ENCODE measurements at regions not wholly inside any gene's neighbourhood (a gene's known extent, or its start where the extent isn't known, plus 50 kb on each side); places are given as distances from the start of the nearest gene placed in this dataset.

DNA sequence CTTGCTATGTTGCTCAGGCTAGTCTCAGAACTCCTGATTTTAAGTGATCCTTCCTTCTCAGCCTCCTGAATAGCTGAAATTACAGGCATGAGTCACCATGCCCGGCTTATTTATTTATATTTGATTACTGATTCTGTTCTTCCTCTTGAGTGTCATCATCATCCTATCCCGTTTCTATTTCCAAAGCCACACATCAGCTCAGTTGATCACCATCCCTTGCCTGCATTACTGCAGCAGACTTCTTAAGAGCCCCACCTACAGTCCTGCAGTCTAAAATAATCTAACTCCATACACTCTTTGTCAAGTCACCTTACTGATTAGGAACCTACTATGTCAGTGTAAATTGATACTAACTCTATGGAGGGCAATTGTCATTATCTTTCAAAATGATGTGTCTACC is 138.9 kb upstream of the RAI14 start:
- CTCF ChIA-PET, result no interaction called here

DNA sequence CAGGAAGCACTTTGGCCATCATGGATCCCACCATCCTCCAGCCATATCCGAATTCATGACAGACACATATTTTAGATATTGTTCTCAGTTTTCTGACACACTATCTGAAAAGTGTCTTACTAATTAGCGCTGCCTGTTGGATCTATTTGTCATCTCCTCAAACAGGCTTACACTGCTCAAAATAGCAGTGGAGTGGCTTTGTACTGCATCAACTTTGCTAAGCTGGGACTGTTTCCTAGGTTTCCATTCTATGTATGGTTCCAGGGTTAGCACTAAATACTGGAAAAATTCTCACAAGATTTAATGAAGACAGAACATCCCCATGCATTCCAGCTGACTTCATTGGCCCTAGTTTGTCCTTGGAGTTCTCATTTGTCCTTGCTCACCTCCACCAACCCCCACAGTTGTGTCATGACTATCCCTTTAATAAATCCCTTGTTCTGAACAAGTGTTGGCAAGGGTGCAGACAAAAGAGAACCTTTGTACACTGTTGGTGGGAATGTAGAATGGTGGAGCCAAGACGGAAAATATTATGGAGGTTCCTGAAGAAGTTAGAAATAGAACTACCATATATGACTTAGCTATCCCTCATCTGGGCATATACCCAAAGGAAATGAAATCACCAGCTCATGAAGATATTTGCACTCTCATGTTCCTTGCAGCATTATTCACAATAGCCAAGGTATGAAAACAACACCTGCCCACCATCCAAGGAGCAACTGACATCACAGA is 136.5 kb upstream of the RAI14 start:
- POLR2A ChIA-PET, result no interaction called here
- CTCF ChIA-PET, result no interaction called here

More for the DNA sequence above, 138.9 kb upstream of the RAI14 start:
- POLR2A ChIA-PET, result no interaction called here

DNA sequence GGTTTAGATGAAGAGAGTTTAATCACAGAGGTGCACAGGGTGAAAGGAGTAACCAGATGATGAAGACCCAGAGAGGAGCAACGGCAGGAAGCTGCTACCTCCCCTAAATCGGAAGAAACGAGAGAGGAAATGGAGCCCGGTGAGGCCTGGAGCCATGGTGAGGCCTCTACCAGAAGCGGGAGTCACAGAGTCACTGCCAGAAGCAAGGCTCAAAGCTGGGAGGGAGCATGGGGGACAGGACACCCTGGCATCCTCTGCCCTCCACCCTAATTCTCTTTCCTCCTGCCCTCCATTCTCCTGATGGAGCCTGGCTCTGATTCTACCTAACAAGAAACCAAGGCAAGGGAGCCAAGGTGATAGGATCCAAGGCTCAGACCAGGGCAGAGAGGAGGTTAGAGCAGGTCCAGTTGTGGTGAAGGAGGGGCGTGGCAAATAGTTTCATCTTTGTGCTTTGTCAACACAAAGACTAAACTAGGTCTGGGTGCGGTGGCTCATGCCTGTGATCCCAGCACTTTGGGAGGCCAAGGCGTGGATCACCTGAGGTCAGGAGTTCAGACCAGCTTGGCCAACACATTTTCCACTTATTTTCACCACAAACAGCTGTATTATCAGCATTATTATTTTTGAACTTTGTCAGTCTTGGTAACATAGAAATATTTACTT is 134.4 kb upstream of the RAI14 start:
- CTCF ChIA-PET, result no interaction called here
- POLR2A ChIA-PET, result no interaction called here

DNA sequence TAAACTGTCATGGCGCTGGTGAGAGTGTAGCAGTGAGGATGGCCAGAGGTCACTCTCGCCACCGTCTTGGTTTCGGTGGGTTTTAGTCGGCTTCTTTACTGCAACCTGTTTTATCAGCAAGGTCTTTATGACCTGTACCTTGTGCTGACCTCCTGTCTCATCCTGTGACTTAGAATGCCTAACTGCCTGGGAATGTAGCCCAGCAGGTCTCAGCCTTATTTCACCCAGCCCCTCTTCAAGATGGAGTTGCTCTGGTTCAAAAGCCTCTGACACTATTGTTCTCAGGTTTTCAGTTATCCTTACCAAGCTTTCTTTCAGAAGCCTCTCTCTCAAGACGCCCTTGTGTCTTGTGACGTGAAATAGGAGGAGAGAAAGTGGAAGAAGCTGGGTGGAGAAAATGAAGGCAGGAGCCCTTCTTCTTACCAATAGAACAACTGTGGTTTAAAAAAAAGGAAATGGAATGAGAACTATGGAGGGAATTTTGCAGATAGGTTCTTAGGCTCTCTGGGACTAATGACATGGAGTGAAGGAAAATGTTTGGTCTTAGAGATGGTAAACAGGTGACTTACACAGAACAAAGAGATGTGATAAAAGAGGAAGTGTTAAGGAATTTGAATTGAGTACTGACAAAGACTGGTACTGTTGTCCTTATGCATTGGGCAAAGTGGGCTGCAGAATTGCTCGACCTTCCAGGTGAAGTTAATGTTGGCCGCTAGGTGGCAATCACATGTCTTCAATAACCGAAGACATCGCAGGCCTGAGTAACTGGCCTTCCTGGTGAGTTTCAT is 133.3 kb upstream of the RAI14 start:
- ChIA-PET CTCF (interaction anchor here (0.7 to 2.5 kb wide), 3 partner anchors 36 to 380 kb away, joined by 3 to 7 read pairs (median 4); no protein-coding TSS in a partner anchor), POLR2A (no interaction called here)

DNA sequence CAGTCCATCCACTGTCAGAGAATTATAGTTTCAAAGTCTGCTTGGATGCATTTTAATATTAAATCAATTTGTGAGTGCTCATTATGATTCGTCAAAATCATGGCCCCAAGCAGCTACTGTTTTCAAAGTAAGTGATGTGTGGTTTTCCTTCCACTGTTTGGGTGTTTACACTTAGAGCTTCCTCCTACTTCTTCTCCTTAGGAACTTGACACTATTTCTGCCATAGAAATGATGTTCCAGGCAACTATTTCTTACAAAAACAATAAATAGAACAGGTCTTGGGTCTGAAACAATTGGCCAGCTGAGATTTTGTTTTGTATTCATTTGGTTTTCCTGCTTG is 132.8 kb upstream of the RAI14 start:
- POLR2A ChIA-PET, result no interaction called here
- CTCF ChIA-PET, result interaction anchor here (0.7 to 2.5 kb wide), 5 partner anchors 10 to 380 kb away, joined by 3 to 7 read pairs (median 3); no protein-coding TSS in a partner anchor

DNA sequence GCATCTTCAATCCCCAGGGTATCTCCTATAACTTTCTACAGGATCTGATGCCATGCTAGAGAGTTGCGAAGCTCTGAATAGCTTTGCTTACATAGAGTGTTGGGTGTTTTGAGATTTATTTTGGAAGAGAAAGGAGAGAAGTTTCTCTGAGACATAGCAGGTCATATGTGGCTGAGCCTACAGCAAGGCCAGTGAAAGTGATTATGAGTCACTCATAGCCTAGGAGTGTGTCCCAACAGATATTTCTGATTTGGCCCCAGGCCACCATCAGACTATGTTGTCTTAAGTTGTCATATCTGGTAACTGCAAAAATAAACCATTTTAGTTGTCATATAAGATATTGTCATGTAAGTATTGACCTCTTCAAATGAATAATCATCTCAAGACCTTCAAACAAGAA is 132.0 kb upstream of the RAI14 start:
- CTCF ChIA-PET, result interaction anchor here (0.7 to 2.5 kb wide), 4 partner anchors 9 to 374 kb away, joined by 3 to 7 read pairs (median 3); no protein-coding TSS in a partner anchor
- POLR2A ChIA-PET, result no interaction called here

DNA sequence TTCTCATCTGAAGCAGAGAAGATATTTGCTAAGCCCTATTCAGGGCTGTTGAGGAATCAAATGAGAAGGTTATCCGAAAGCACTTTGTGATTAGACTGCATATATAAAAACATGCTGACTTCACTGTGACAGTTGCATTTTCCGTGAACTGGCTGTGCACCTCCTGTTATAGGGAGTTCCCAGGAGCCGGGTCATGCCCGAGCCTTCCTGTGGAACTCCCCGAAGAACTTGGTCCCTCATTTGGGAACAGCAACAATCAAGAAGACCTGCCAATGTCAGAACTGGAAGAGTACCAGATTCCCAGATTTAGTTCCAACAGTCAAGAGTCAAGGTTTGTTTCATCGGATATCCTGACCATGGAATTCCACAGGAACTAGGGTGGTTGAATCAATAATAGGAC is 130.4 kb upstream of the RAI14 start:
- POLR2A ChIA-PET, result no interaction called here
- CTCF ChIA-PET, result interaction anchor here (2.5 kb wide), 1 partner anchor 39 kb away, joined by 7 read pairs; no protein-coding TSS in a partner anchor

DNA sequence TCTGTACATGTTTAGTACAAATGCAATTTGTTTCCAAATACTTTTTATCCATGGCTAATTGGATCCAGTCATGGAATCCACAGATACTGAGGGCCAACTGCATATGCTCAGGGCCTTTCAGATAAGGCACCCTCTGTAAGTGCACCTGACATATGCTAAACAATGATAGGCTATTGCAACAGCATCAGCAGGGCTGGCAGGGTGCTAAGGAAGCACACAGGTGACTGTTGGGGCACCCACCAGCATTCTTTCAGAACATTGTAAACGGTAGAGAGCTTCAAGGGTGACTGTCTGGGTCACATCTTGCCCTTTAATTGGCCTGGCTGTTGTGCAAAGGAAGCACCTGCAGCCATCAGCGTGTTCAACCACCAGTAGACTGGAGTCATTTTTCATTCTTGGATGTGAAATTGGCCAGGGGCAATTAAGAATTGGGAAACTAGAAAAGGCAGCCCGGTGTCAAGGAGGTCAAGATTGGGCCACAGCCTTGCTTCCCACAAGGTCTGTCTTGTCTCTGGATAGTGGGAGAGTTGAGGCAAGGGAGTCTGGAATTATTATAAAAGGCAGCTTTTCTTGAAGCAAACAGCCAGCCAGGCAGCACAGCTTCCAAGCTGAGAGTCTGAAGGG is 129.3 kb upstream of the RAI14 start:
- CTCF ChIA-PET, result no interaction called here
- POLR2A ChIA-PET, result no interaction called here

DNA sequence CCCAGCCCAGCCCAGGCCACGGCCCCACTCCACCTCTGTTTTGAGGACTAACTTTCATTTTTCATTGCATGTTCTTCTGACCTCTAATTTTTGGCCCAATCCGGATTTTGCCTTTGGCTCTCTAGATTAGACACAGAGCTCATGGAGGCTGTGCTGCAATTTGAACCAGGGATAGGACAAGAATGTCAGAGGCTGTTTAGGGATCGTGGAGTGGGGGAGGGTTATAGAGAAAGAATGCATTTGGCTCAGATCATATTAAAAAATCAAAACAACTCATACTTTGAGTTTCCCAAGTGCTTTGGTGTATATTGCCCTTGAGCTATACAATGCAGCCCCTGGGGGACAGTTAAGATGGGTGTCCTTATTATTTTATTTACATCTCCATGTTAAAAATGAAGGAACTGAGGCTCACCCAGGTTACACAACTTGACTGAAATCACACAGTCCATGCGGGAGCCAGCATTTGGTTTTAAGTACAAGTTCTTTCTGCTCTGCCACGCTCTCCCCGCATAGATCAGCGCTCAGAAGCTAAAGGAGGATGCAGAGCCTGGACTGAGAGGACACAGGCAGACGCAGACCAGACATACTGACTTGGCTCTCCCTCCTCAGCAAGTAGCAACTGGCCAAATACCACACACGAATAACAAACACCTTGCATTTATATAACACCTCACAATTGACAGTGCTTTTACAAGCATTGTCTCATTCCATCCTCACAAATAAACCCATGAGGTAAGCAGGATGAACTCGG is 126.4 kb upstream of the RAI14 start:
- POLR2A ChIA-PET, result no interaction called here
- CTCF ChIA-PET, result no interaction called here

DNA sequence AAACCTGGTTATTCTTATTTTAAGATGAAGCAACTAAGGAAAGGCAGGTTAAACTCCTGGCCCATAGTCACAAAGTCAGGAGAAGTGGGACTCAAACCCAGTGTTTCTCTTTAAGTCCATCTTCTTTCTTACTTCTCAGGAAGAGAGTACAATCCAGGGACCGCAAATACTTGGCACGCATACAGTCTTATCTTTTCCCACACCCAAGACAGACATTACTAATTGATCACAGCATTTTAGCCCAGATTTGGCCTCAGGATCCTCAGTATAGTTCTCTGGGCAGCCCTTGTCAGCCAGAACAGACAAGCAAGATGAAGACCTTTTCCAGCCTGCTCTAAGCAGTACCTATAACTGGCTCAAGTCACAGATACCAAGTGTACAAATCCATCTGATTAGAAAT is 125.5 kb upstream of the RAI14 start:
- POLR2A ChIA-PET, result no interaction called here
- CTCF ChIA-PET, result no interaction called here

DNA sequence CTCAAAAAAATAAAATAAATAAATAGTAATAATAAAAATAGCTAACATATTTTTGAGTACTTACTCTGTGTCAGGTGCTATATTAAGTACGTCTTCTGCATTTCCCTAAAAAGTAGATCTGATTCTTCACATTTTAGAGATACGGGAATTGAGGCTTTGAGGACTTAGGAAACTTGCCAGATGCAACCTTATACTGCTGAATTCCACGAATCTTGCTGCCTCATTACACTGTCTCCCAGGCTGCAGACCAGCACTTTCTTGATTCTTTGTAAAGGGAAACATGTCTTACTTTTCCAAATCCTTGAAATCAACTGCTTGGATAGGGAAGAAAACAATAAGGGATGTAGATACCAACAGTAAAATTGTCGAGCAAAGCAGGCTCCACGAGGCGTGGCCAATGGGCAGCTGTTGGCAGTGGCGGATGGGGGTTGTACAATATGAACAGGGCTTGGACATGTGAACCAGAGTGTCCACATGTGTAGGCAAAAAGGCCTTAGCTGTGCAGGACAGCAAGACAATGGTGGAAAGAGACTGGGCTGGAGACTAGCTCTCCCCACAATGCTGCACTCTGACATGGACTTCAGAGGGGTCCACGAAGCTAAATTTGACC is 124.3 kb upstream of the RAI14 start:
- POLR2A ChIA-PET, result no interaction called here
- CTCF ChIA-PET, result no interaction called here

DNA sequence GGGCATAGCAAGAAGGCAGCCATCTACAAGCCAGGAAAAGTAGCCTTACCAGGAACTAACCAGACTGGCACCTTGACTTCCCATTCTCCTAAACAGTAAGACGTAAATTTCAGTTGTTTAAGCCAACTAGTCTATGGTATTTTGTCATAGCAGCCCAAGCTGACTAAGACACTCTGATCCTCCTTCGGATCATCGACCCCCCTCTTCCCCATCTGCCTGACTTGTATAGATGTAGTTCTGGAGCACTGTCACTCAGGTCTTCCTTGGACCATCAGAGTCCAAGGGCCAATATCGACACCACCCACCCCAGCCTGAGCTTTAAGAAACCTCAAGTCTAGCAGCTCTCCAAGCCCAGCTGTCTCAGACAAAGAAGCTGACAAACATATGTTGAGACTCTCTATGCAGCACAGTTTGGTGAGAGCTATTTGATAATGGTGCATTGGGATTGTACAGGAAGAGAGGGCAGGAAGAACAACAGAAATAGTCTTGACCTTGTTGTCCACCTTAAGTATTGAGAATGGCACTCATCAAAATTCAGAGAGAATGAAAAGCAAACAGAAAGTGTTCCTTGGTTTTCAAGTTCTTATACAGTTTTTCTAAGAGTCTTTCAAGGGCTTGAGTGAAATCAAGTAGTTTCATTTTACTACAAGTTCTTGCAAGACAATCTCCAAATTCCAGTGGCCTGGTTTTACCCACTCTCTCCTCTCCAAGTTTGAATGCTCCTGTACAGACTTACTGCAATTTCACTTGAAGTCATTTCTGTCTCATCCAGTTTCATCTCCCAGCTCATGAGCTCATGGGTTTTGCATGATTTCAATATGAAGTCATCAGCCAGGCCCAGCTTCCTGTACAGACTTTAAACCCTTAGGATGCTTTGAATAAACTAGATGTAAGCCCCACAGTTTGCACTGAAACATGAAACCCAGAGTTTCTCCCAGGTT is 122.3 kb upstream of the RAI14 start:
- POLR2A ChIA-PET, result no interaction called here
- CTCF ChIA-PET, result interaction anchor here (0.9 to 1.3 kb wide), 2 partner anchors 10 to 34 kb away, joined by 3 read pairs; no protein-coding TSS in a partner anchor

DNA sequence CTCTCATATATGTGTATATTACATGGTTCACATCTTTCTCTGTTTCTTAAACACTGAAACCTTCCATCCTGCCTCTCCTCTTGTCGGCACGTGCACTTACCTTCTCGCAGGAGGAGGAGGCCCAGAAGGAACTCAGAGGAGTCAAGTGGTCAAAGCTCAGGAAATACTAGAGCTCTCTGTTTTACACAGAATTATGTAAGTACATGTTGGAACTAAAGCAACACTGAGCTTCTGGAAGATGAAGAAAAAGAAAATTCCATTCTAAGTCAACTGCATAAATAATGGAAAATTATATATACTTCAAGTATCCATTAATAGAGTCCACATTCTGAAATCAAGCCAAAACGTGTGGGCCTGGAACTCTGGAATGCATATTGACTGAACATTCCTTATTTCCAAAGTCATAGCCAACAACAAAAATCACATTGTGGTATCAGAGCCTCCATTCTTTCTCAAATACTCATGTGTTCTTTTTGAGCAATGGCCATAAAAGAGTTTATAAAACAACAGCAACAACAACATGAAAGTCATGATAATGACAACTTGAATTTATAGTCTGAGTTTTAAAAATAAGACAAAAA is 121.5 kb upstream of the RAI14 start:
- CTCF ChIA-PET, result interaction anchor here (0.9 kb wide), 1 partner anchor 35 kb away, joined by 3 read pairs; no protein-coding TSS in a partner anchor

DNA sequence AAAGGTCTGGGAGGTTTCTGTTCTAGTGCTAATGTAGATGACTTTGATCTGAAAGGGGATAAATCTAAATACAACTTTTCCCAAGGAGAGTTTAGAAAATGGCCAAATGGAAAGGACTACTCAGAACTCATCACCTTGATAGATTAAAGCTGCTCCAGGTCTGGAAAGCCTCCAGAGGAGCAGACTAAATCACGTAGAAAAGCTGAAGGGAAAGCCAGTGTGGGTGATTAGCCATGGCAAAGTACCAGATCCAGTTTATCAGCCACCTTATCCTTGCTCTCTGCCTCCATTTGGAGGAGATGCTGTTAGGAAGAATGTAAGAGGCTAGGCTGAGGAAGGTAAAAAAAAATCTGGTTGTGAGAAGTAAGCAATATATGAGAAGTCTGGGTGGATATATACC is 120.7 kb upstream of the RAI14 start:
- POLR2A ChIA-PET, result no interaction called here
- CTCF ChIA-PET, result no interaction called here

More for the DNA sequence above, 121.5 kb upstream of the RAI14 start:
- POLR2A ChIA-PET, result no interaction called here

DNA sequence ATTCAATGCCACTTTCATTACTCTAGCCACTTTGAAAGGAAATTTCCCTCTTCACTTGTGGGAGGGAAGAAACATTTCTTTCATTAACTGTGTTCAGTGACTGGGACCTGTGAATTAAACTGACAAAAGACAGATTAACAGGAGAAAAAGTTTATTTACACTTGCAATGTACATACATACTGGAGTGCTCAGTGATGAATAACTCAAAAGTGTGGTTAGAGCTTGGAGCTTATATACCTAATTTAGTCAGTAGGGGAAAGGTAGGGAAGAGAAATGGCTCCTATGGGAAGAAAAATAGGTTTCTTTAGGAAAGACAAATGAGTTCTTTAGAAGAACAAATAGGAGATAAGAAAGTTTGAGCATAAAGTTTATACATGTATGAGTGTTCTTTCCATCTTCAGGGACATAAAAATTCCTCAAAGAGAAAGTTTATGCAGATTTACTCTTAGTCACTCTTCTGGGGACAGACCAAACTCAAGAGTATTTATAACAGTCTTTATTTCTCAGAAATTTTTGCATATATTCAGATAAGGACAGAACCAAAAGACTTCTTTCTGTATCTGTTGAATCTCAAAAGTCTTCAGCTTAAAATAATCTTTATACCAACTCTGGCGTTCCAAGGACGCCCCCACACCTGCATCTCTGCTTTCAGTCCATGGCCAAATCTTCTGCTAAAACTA is 120.0 kb upstream of the RAI14 start:
- POLR2A ChIA-PET, result no interaction called here
- CTCF ChIA-PET, result interaction anchor here (2.1 kb wide), 1 partner anchor 50 kb away, joined by 6 read pairs; no protein-coding TSS in a partner anchor

DNA sequence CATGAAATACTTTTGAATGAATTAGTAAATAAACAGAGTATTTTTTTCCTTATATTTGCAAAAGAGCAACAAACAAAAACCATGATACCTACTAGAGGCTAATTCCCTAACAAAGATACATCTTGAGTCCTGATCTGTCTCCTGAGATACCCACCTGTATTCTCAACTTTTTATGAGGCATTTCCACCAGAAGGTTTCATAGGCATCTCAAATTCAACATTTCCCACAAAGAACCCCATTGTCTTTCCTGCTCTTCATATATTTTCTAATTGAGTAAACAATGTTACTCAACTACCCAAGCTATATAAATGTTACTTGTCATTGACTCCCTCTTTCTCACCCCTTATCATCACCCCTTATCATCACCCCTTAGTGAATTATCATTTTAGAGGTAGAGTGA is 119.4 kb upstream of the RAI14 start:
- ChIA-PET CTCF (interaction anchor here (2.1 kb wide), 1 partner anchor 51 kb away, joined by 6 read pairs; no protein-coding TSS in a partner anchor), POLR2A (no interaction called here)

Measured in activated CD8-positive, alpha-beta memory T cell treated with anti-CD3 and anti-CD28 coated beads for 36 hours (primary cell).